ENCODE measurements at regions not wholly inside any gene's neighbourhood (a gene's known extent, or its start where the extent isn't known, plus 50 kb on each side); places are given as distances from the start of the nearest gene placed in this dataset.
"Not testable (repeated sequence)": the region's sequence is repeated elsewhere in the genome, so short reads cannot be mapped to it uniquely, and the experiment has no call there.

DNA sequence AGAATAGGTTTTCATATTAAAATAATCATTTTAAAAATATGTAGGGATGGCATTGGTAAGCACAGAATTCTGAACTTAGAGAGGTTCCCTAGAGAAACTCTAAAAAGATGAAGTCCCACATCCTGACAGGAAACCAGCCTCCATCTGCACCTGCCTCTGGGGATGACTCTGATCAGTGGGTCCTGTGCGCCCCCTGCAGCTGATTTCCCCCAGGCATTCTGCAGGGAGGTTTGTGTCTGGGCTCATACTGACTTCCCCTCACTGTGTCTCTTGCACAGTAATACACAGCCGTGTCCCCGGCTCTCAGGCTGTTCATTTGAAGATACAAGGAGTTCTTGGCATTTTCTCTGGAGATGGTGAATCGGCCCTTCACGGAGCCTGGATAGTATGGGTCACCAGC is 602.9 kb downstream of the TMEM121 start:
- TF ChIP-seq, protein P1, sequence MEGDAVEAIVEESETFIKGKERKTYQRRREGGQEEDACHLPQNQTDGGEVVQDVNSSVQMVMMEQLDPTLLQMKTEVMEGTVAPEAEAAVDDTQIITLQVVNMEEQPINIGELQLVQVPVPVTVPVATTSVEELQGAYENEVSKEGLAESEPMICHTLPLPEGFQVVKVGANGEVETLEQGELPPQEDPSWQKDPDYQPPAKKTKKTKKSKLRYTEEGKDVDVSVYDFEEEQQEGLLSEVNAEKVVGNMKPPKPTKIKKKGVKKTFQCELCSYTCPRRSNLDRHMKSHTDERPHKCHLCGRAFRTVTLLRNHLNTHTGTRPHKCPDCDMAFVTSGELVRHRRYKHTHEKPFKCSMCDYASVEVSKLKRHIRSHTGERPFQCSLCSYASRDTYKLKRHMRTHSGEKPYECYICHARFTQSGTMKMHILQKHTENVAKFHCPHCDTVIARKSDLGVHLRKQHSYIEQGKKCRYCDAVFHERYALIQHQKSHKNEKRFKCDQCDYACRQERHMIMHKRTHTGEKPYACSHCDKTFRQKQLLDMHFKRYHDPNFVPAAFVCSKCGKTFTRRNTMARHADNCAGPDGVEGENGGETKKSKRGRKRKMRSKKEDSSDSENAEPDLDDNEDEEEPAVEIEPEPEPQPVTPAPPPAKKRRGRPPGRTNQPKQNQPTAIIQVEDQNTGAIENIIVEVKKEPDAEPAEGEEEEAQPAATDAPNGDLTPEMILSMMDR (IDR thresholded peaks at IDR 0.05; ENCODE audit: insufficient read depth in 1 of 2, low read depth in 1 of 2, low read length in 1 of 2, severe bottlenecking in 1 of 2, unreplicated experiment in 1 of 2): no peak
- Histone ChIP-seq H3K27me3 (replicated peaks; ENCODE audit: control insufficient read depth, insufficient read depth, low read length) (no peaks in the 10 kb centered on the region), H3K4me1 (no peaks in the 10 kb centered on the region), H3K36me3 (ENCODE audit: control insufficient read depth, insufficient read depth, low read length) (no peaks in the 10 kb centered on the region), H3K9me3 (no peaks in the 10 kb centered on the region), H3K4me3 (ENCODE audit: low read depth, low read length) (no peak overlapping the region)
- Mint-ChIP-seq H3K4me1 (ENCODE audit: low read depth, unreplicated experiment) (peaks cover 7% of the 10 kb centered on the region), H3K9me3 (ENCODE audit: unreplicated experiment) (no peaks in the 10 kb centered on the region), H3K27me3 (ENCODE audit: insufficient read depth, unreplicated experiment) (no peaks in the 10 kb centered on the region), H3K27ac (ENCODE audit: unreplicated experiment) (no peak overlapping the region), H3K36me3 (ENCODE audit: insufficient read depth, unreplicated experiment) (no peaks in the 10 kb centered on the region), H3K4me3 (ENCODE audit: unreplicated experiment) (no peak overlapping the region)
- BruUV-seq (replicated peaks): no TSS peak
- DNase-seq: no peak
- ChIA-PET CTCF (interaction anchor here (0.6 kb wide), 1 partner anchor 37 kb away, joined by 3 read pairs; no protein-coding TSS in a partner anchor), POLR2A (no interaction called here)
- intact Hi-C loops (cut with micrococcal nuclease; ENCODE audit: unreplicated experiment): no loop called here

- H3K4me3 ChIP-seq (ENCODE audit: low read depth, low read length); H3K27me3 Mint-ChIP-seq (ENCODE audit: insufficient read depth, unreplicated experiment); H3K36me3 Mint-ChIP-seq (ENCODE audit: insufficient read depth, unreplicated experiment); H3K9me3 Mint-ChIP-seq (ENCODE audit: unreplicated experiment); intact Hi-C loops (cut with micrococcal nuclease; ENCODE audit: unreplicated experiment); BruUV-seq (replicated peaks); H3K27ac Mint-ChIP-seq (ENCODE audit: unreplicated experiment); POLR2A ChIA-PET; H3K36me3 ChIP-seq (ENCODE audit: control insufficient read depth, insufficient read depth, low read length); H3K9me3 ChIP-seq; H3K27me3 ChIP-seq (replicated peaks; ENCODE audit: control insufficient read depth, insufficient read depth, low read length); DNase-seq; H3K4me1 ChIP-seq; H3K4me3 Mint-ChIP-seq (ENCODE audit: unreplicated experiment): not testable (repeated sequence)
- CTCF ChIA-PET: interaction anchor here (0.6 kb wide), 1 partner anchor 38 kb away, joined by 3 read pairs; no protein-coding TSS in a partner anchor
- H3K4me1 Mint-ChIP-seq (ENCODE audit: low read depth, unreplicated experiment): peaks cover 15% of the 10 kb centered on the region
Measured at GRCh38 chr14:106129904-106130661, 603.7 kb downstream of the TMEM121 start.

- H3K27me3 ChIP-seq (replicated peaks; ENCODE audit: control insufficient read depth, insufficient read depth, low read length); H3K9me3 ChIP-seq; H3K36me3 ChIP-seq (ENCODE audit: control insufficient read depth, insufficient read depth, low read length); H3K36me3 Mint-ChIP-seq (ENCODE audit: insufficient read depth, unreplicated experiment); H3K4me3 Mint-ChIP-seq (ENCODE audit: unreplicated experiment); BruUV-seq (replicated peaks); H3K9me3 Mint-ChIP-seq (ENCODE audit: unreplicated experiment); POLR2A ChIA-PET; intact Hi-C loops (cut with micrococcal nuclease; ENCODE audit: unreplicated experiment); DNase-seq; H3K4me1 ChIP-seq; H3K27me3 Mint-ChIP-seq (ENCODE audit: insufficient read depth, unreplicated experiment); H3K27ac Mint-ChIP-seq (ENCODE audit: unreplicated experiment); CTCF ChIA-PET; H3K4me3 ChIP-seq (ENCODE audit: low read depth, low read length): not testable (repeated sequence)
- H3K4me1 Mint-ChIP-seq (ENCODE audit: low read depth, unreplicated experiment): peaks cover 22% of the 10 kb centered on the region
Measured at GRCh38 chr14:106133126-106133525, 606.7 kb downstream of the TMEM121 start.

DNA sequence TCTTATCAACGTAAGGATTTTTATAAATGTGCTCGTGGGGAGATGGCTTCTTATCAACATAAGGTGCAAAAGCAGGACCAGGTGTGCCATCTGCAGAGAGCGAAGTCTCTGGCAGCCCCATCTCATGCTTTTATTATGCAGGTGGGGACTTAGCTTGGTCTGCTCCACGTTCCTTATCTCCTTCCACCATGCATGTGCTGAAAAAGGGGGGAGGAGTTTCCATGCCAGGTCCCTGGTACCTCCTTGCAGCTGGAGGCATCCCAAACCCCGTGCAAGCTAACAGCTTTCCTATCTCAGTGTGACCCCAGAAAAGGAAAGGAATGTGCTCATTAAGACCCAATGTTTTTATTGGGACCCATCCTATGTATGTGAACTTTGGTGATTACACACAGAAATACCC is 608.5 kb downstream of the TMEM121 start:
- CTCF ChIA-PET: no interaction called here
- H3K36me3 Mint-ChIP-seq (ENCODE audit: insufficient read depth, unreplicated experiment): no peaks in the 10 kb centered on the region
- TF ChIP-seq, protein P1 (IDR thresholded peaks at IDR 0.05; ENCODE audit: insufficient read depth in 1 of 2, low read depth in 1 of 2, low read length in 1 of 2, severe bottlenecking in 1 of 2, unreplicated experiment in 1 of 2): no peak

More for the DNA sequence above, 608.5 kb downstream of the TMEM121 start:
- peak overlapping the region; percentile 60 for H3K27ac Mint-ChIP-seq (ENCODE audit: unreplicated experiment)
- no peaks in the 10 kb centered on the region for H3K27me3 Mint-ChIP-seq (ENCODE audit: insufficient read depth, unreplicated experiment)
- no TSS peak for BruUV-seq (replicated peaks)
- DNase-seq: peak; percentile 55 to 75
- intact Hi-C loops (cut with micrococcal nuclease; ENCODE audit: unreplicated experiment): no loop called here
- Histone ChIP-seq H3K4me3 (ENCODE audit: low read depth, low read length) (no peak overlapping the region), H3K9me3 (no peaks in the 10 kb centered on the region), H3K27me3 (replicated peaks; ENCODE audit: control insufficient read depth, insufficient read depth, low read length) (no peaks in the 10 kb centered on the region), H3K4me1 (no peaks in the 10 kb centered on the region), H3K36me3 (ENCODE audit: control insufficient read depth, insufficient read depth, low read length) (no peaks in the 10 kb centered on the region)
- POLR2A ChIA-PET: no interaction called here
- H3K4me3 Mint-ChIP-seq (ENCODE audit: unreplicated experiment): peak overlapping the region; percentile 65
- no peaks in the 10 kb centered on the region for H3K9me3 Mint-ChIP-seq (ENCODE audit: unreplicated experiment)
- peaks cover 16% of the 10 kb centered on the region for H3K4me1 Mint-ChIP-seq (ENCODE audit: low read depth, unreplicated experiment)
